ENCODE measurements at regions not wholly inside any gene's neighbourhood (a gene's known extent, or its start where the extent isn't known, plus 50 kb on each side); places are given as distances from the start of the nearest gene placed in this dataset.
A peak's percentile ranks its signal among the peaks of the same experiment; 100 is the strongest.

GRCh38 chr3:124318656-124319055, 326.7 kb upstream of the ROPN1 start:
- Histone ChIP-seq H3K36me3 (ENCODE audit: insufficient read depth, low read length) (no peaks in the 10 kb centered on the region), H4K20me1 (ENCODE audit: insufficient read depth, low read length) (no peaks in the 10 kb centered on the region), H3K9me2 (ENCODE audit: insufficient read depth, low read length) (no peaks in the 10 kb centered on the region), H3K79me2 (ENCODE audit: insufficient read depth, low read depth, low read length) (no peaks in the 10 kb centered on the region), H3K4me3 (ENCODE audit: low read depth, low read length, poor library complexity, severe bottlenecking) (no peak overlapping the region), H2AFZ (ENCODE audit: low read length) (no peak overlapping the region), H3K27ac (ENCODE audit: low read depth, low read length, poor library complexity, severe bottlenecking) (no peak overlapping the region), H3K4me2 (ENCODE audit: low read length) (no peak overlapping the region), H3K9me3 (ENCODE audit: low read length) (no peaks in the 10 kb centered on the region), H3K4me1 (ENCODE audit: insufficient read depth, low read length, poor library complexity, severe bottlenecking) (no peaks in the 10 kb centered on the region)
- intact Hi-C loops (cut with micrococcal nuclease; ENCODE audit: unreplicated experiment) = no loop called here
- CTCF ChIA-PET (ENCODE audit: unreplicated experiment) = no interaction called here
- no peak for TF ChIP-seq EZH2phosphoT487 (IDR thresholded peaks at IDR 0.05; ENCODE audit: borderline replicate concordance, low read depth, low read length)
- TF ChIP-seq CTCF (conservative IDR thresholded peaks at IDR 0.05; ENCODE audit: low read length) = no peak
- peak; percentile 19 for DNase-seq (ENCODE audit: low spot score)
- BruUV-seq (replicated peaks) = no TSS peak
- POLR2A ChIA-PET = interaction anchor here (0.5 kb wide), 1 partner anchor 300 kb away, joined by 3 read pairs; no protein-coding TSS in a partner anchor

- ChIA-PET POLR2A (no interaction called here), CTCF (ENCODE audit: unreplicated experiment) (no interaction called here)
- H4K20me1 ChIP-seq (ENCODE audit: insufficient read depth, low read length) = no peaks in the 10 kb centered on the region
- H3K9me3 ChIP-seq (ENCODE audit: low read length) = no peaks in the 10 kb centered on the region
- H3K36me3 ChIP-seq (ENCODE audit: insufficient read depth, low read length) = no peaks in the 10 kb centered on the region
- no peak for DNase-seq (ENCODE audit: low spot score)
- no peaks in the 10 kb centered on the region for H3K4me1 ChIP-seq (ENCODE audit: insufficient read depth, low read length, poor library complexity, severe bottlenecking)
- H2AFZ ChIP-seq (ENCODE audit: low read length) = no peak overlapping the region
- no TSS peak for BruUV-seq (replicated peaks)
- no peak overlapping the region for H3K4me3 ChIP-seq (ENCODE audit: low read depth, low read length, poor library complexity, severe bottlenecking)
- no peaks in the 10 kb centered on the region for H3K9me2 ChIP-seq (ENCODE audit: insufficient read depth, low read length)
- no peaks in the 10 kb centered on the region for H3K79me2 ChIP-seq (ENCODE audit: insufficient read depth, low read depth, low read length)
- TF ChIP-seq EZH2phosphoT487 (IDR thresholded peaks at IDR 0.05; ENCODE audit: borderline replicate concordance, low read depth, low read length) (no peak), CTCF (conservative IDR thresholded peaks at IDR 0.05; ENCODE audit: low read length) (no peak)
- H3K27ac ChIP-seq (ENCODE audit: low read depth, low read length, poor library complexity, severe bottlenecking) = no peak overlapping the region
- H3K4me2 ChIP-seq (ENCODE audit: low read length) = no peak overlapping the region
- intact Hi-C loops (cut with micrococcal nuclease; ENCODE audit: unreplicated experiment) = no loop called here
Observed at GRCh38 chr3:124320976-124321375, 329.1 kb upstream of the ROPN1 start.

- no peak overlapping the region for H3K4me3 ChIP-seq (ENCODE audit: low read depth, low read length, poor library complexity, severe bottlenecking)
- no peaks in the 10 kb centered on the region for H4K20me1 ChIP-seq (ENCODE audit: insufficient read depth, low read length)
- intact Hi-C loops (cut with micrococcal nuclease; ENCODE audit: unreplicated experiment) = no loop called here
- no peaks in the 10 kb centered on the region for H3K79me2 ChIP-seq (ENCODE audit: insufficient read depth, low read depth, low read length)
- ChIA-PET CTCF (ENCODE audit: unreplicated experiment) (no interaction called here), POLR2A (interaction anchor here (1.0 kb wide), 1 partner anchor 33 kb away, joined by 3 read pairs; no protein-coding TSS in a partner anchor)
- no peaks in the 10 kb centered on the region for H3K36me3 ChIP-seq (ENCODE audit: insufficient read depth, low read length)
- no peak for TF ChIP-seq CTCF (conservative IDR thresholded peaks at IDR 0.05; ENCODE audit: low read length)
- no peak for TF ChIP-seq EZH2phosphoT487 (IDR thresholded peaks at IDR 0.05; ENCODE audit: borderline replicate concordance, low read depth, low read length)
- H3K9me2 ChIP-seq (ENCODE audit: insufficient read depth, low read length) = no peaks in the 10 kb centered on the region
- no peak overlapping the region for H3K27ac ChIP-seq (ENCODE audit: low read depth, low read length, poor library complexity, severe bottlenecking)
- H3K4me2 ChIP-seq (ENCODE audit: low read length) = no peak overlapping the region
- H3K4me1 ChIP-seq (ENCODE audit: insufficient read depth, low read length, poor library complexity, severe bottlenecking) = no peaks in the 10 kb centered on the region
- H2AFZ ChIP-seq (ENCODE audit: low read length) = no peak overlapping the region
- DNase-seq (ENCODE audit: low spot score) = no peak
- no peaks in the 10 kb centered on the region for H3K9me3 ChIP-seq (ENCODE audit: low read length)
- BruUV-seq (replicated peaks) = no TSS peak
Observed at GRCh38 chr3:124322309-124322880, 330.5 kb upstream of the ROPN1 start.

Data from OCI-LY7 (cell line).